Osteoblast (primary cell): ENCODE measurements at regions not wholly inside any gene's neighbourhood (a gene's known extent, or its start where the extent isn't known, plus 50 kb on each side); places are given as distances from the start of the nearest gene placed in this dataset.

ENCODE experiments used
- DNase-seq: peaks from one replicate; pipeline ENCODE4 v3.0.0; 2011; ENCODE audit warnings: low spot score, mixed read lengths; ENCODE audit not compliant: insufficient read length; ENCODE audit errors: missing footprints
- H2AFZ ChIP-seq: 2 replicates; pipeline ENCODE4 v1.6.0; 2011; ENCODE audit warnings: mild to moderate bottlenecking, low read length
- H3K27ac ChIP-seq: 2 replicates; pipeline ENCODE4 v1.5.1; 2011; ENCODE audit warnings: mild to moderate bottlenecking, low read depth, low read length, moderate library complexity
- H3K27me3 ChIP-seq: 2 replicates; pipeline ENCODE4 v1.6.0; 2012; ENCODE audit warnings: mild to moderate bottlenecking, control low read depth, inconsistent platforms, low read length, moderate library complexity; ENCODE audit not compliant: insufficient read depth
- H3K36me3 ChIP-seq: 2 replicates; pipeline ENCODE4 v1.5.1; 2011; ENCODE audit warnings: mild to moderate bottlenecking, low read length, control low read depth, moderate library complexity; ENCODE audit not compliant: insufficient read depth
- H3K4me1 ChIP-seq: 2 replicates; pipeline ENCODE4 v1.5.1; 2011; ENCODE audit warnings: mild to moderate bottlenecking, low read length, control low read depth, moderate library complexity; ENCODE audit not compliant: insufficient read depth
- H3K4me2 ChIP-seq: 2 replicates; pipeline ENCODE4 v1.6.0; 2011; ENCODE audit warnings: mild to moderate bottlenecking, low read length; ENCODE audit not compliant: insufficient read depth
- H3K4me3 ChIP-seq: fragments of 200-600 bp; sonication (generic); 3 replicates; pipeline ENCODE4 v1.5.1; 2012; ENCODE audit warnings: mild to moderate bottlenecking, low read length, inconsistent platforms; ENCODE audit not compliant: insufficient read depth
- H3K79me2 ChIP-seq: 2 replicates; pipeline ENCODE4 v1.6.0; 2012; ENCODE audit warnings: mild to moderate bottlenecking, low read length, control low read depth, inconsistent platforms; ENCODE audit not compliant: insufficient read depth
- H3K9me3 ChIP-seq: 2 replicates; pipeline ENCODE4 v1.5.1; 2011; ENCODE audit warnings: low read depth, low read length, control low read depth
- H4K20me1 ChIP-seq: 2 replicates; pipeline ENCODE4 v1.6.0; 2012; ENCODE audit warnings: mild to moderate bottlenecking, low read length, control low read depth; ENCODE audit not compliant: insufficient read depth
- TF ChIP-seq, protein P1 (sequence below): IDR thresholded peaks from 2 replicates; pipeline ENCODE4 v1.5.1; 2011; ENCODE audit warnings: mild to moderate bottlenecking, low read depth, low read length, moderate library complexity; ENCODE audit errors: extremely low read depth

DNA sequence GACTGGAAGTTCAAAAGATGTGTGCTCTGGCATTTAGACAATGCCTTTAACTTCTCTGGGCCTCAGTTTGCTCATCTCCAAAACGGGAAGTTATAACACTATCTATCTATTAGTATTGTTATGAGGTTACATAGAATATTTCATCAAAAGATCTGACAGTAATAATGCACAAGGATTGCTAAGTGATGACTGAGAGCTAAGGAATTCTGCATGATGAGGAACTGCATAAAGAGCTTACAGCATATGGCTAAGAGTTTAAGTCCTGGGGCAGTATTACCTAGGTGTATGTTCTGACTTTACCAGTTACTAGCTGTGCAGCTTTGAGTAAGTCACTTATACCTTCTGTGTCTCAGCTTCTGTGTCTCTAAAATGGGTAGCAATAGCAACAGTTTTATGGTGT is 160.1 kb upstream of the TMPO start:
- H3K79me2 ChIP-seq: no peaks in the 10 kb centered on the region
- no peak for DNase-seq
- TF ChIP-seq, protein P1, sequence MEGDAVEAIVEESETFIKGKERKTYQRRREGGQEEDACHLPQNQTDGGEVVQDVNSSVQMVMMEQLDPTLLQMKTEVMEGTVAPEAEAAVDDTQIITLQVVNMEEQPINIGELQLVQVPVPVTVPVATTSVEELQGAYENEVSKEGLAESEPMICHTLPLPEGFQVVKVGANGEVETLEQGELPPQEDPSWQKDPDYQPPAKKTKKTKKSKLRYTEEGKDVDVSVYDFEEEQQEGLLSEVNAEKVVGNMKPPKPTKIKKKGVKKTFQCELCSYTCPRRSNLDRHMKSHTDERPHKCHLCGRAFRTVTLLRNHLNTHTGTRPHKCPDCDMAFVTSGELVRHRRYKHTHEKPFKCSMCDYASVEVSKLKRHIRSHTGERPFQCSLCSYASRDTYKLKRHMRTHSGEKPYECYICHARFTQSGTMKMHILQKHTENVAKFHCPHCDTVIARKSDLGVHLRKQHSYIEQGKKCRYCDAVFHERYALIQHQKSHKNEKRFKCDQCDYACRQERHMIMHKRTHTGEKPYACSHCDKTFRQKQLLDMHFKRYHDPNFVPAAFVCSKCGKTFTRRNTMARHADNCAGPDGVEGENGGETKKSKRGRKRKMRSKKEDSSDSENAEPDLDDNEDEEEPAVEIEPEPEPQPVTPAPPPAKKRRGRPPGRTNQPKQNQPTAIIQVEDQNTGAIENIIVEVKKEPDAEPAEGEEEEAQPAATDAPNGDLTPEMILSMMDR: no peak
- no peaks in the 10 kb centered on the region for H3K36me3 ChIP-seq
- H3K4me1 ChIP-seq: peaks cover 13% of the 10 kb centered on the region
- H3K4me2 ChIP-seq: no peak overlapping the region
- no peak overlapping the region for H3K4me3 ChIP-seq
- no peaks in the 10 kb centered on the region for H3K27me3 ChIP-seq
- H4K20me1 ChIP-seq: no peaks in the 10 kb centered on the region
- no peaks in the 10 kb centered on the region for H3K9me3 ChIP-seq
- no peak overlapping the region for H3K27ac ChIP-seq
- H2AFZ ChIP-seq: no peak overlapping the region

DNA sequence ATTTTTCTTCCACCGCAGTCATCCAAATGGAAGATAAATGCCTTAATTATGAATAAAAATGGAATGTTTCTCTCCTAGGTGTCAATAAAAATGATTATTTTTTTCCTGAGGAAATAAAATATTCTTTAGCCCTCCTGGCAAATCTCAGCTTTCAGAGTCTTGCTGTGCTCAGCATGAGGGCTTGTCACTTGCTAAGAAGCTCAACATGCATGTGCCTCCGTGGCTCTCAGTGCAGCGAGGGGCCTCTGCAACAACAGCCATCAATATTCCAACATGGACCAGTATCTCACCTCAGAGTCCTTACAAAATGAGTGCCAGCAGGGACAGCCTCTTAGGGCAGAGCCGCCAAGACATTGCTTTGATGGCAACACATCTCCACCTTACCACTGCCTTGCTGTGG is 159.5 kb upstream of the TMPO start:
- no peak overlapping the region for H3K4me2 ChIP-seq
- DNase-seq: no peak
- no peaks in the 10 kb centered on the region for H3K27me3 ChIP-seq
- H3K36me3 ChIP-seq: no peaks in the 10 kb centered on the region
- TF ChIP-seq, protein P1: no peak
- H2AFZ ChIP-seq: no peak overlapping the region
- peaks cover 13% of the 10 kb centered on the region for H3K4me1 ChIP-seq
- H3K27ac ChIP-seq: no peak overlapping the region
- H3K4me3 ChIP-seq: no peak overlapping the region
- no peaks in the 10 kb centered on the region for H3K9me3 ChIP-seq
- no peaks in the 10 kb centered on the region for H4K20me1 ChIP-seq
- no peaks in the 10 kb centered on the region for H3K79me2 ChIP-seq

DNA sequence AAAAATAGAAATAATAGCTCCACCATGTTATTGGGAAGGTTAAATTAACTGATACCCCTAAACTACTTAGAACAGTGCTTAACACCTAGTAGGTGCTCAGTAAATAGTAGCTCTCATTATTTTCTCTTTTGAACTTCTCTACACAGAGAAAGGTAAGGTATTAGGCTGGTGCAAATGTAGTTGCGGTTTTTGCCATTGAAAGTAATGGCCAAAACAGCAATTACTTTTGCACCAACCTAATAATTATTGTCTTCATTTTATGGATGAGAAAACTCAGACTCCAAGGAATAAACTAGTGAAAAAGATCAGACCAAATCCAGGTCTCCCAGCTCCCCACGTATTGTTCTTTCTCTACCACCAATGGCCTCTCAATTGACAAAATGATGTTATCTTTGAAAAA is 157.2 kb upstream of the TMPO start:
- Histone ChIP-seq H2AFZ (no peak overlapping the region), H4K20me1 (no peaks in the 10 kb centered on the region), H3K4me3 (no peak overlapping the region), H3K4me2 (no peak overlapping the region), H3K27me3 (no peaks in the 10 kb centered on the region), H3K9me3 (no peaks in the 10 kb centered on the region), H3K79me2 (no peaks in the 10 kb centered on the region), H3K27ac (no peak overlapping the region), H3K4me1 (peaks cover 3% of the 10 kb centered on the region), H3K36me3 (no peaks in the 10 kb centered on the region)
- TF ChIP-seq, protein P1: no peak
- DNase-seq: peak; percentile 26

DNA sequence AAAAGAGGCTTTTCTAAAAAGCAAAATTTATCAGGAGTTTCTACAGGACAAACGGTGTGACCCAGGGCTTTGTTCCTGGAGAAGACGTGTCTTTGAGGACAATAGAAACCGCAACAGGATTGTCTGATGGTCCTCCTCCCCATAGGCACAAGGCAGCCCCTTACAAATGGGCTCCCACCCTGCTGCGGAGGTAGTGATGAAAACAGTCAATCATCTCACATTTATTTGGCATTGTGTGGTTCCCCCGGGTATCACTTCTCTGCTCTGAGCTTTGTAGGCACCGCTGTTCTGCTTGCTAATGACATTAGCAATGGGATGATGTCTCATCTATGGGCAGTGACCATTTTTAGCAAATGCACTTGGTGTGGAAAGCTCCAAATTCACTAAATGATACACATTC is 155.5 kb upstream of the TMPO start:
- TF ChIP-seq, protein P1: no peak
- H3K9me3 ChIP-seq: no peaks in the 10 kb centered on the region
- no peaks in the 10 kb centered on the region for H4K20me1 ChIP-seq
- no peaks in the 10 kb centered on the region for H3K36me3 ChIP-seq
- H3K4me3 ChIP-seq: no peak overlapping the region
- no peak for DNase-seq
- no peaks in the 10 kb centered on the region for H3K27me3 ChIP-seq
- H3K4me1 ChIP-seq: peaks cover 2% of the 10 kb centered on the region
- no peak overlapping the region for H3K4me2 ChIP-seq
- H3K27ac ChIP-seq: no peak overlapping the region
- no peak overlapping the region for H2AFZ ChIP-seq
- no peaks in the 10 kb centered on the region for H3K79me2 ChIP-seq
